GM19351 (cell line): ENCODE measurements at regions not wholly inside any gene's neighbourhood (a gene's known extent, or its start where the extent isn't known, plus 50 kb on each side); places are given as distances from the start of the nearest gene placed in this dataset.

Experiments
- ATAC-seq: cut with Tn5 transposase; IDR thresholded peaks from one replicate; pipeline ENCODE4 v1.9.1; 2021; ENCODE audit warnings: mild to moderate bottlenecking, moderate library complexity; ENCODE audit not compliant: unreplicated experiment

DNA sequence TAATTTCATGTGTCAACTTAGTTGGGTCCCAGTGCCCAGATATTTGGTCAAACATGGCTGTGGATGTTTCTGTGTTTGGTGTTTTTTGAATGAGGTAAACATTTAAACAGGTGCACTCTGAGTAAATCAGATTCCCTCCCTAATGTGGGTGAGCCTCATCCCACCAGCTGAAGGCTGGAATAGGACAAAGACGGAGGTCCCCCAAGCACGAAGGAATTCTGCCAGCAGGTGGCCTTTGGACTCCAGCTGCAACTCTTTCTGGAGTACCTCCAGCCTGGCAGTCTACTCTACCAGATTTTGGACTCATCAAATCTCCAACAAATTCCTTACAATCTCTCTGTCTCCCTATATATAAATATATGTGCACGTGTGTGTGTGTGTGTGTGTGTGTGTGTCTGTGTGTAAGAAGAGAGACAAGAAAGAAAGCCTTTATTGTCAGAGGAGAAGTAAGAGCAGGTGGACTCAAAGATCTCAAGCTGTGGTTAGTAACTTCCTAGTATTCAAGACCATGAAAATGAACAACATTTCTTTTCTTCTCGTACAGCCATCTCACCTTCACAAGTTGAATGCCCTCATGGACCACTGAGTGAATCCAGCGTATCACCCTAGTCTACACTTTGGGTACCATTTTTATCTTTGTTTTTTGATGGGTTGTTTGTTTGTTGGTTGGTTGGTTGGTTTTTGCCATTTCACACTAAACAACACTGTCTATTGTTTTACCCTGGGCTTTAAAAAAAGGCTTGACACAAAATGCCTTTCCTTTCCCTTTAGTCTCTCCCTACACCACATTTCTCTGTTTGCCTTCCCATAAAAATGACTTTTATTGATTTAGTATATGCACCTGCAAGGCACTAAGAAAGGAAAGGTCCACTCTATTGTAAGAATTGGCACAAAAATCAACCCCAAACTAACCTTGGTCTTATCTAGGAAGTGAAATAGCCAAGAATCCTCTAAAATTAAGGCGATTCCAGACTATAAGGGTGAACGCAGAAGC lies 118.7 kb downstream of the TENT4A start:
- ATAC-seq = no peak

DNA sequence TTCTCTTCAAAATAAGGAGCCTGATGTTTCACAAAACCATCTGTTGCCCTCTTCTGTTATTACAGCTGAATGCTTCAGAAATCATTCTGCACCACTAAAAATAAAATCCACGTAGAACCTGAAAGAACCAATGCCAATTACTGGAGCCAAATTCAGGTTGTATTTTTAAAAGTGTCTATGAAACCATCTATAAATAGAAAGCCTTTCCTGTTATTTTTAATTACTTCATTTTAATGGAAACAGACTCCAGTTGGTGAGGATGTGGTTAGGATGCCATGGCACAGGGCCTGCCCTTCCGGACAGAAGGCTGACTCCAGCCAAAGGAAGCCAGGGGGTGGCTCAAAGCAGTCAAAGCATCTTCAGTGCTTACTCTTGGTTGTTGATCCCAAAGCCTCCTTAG lies 119.8 kb downstream of the TENT4A start:
- ATAC-seq = no peak

DNA sequence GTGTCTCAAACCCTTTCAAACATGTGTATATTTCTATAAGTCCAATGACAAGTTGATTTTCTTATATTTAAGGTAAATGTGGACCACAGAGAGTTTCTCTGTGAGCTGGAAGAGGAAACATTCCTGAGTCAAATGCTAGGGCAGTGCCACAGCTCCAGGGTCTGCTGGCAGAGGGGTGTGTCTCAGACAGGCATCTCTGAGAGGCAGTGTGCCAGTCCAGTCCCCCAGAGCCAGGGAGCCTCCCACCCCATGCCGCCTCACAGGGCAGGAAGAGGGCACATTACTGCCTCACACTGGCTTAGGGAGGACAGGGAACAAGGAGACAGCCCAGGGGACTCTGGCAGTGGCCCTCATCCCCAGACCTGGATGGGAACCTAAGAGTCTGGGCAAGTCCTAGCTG lies 120.2 kb downstream of the TENT4A start:
- ATAC-seq = no peak

DNA sequence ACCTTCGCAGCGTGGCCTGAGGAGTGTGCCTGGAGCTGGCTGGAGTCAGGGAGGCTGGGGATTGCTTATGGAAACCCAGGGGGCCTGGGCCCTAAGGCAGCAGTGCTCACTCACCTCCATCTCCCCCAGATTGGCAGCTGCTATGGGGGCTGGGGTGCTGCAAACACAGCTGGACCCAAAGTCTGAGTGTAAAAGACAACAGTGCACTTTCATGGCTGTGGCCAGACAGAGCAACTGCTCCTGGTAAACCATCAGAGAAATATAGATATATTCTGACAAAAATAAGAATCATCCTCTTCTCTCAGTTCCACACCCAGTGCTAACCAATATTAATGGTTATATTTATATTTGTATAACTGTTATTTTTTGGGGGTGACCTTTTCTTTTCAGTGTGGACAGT lies 123.9 kb downstream of the TENT4A start:
- no peak for ATAC-seq

DNA sequence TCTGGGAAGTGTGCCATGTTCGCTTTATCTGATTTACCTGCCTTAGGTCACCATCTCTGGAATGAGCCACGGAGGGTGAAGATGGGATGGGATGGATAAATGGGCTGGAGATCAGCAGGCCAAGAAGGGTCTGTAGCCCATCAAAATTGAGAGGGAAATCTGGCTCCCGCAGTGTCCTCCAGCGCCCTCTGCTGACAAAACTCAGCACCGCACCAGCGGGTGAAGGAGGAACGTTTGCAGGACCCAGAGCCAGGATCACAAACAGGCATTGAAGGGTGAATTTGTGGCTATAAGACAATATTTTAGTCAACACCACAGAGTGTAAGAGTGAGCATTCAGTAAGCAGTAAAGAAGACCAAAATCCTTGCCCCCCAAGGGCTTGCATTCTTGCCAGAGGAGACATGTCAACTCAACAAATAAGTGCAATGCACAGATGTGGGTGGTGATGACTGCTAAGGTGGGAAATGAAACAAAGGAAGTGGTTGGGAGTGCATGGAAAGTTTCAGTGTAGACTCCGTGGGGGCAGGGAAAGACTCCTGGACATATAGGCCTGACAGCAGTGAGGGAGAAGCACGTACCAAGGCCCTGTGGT lies 124.4 kb downstream of the TENT4A start:
- ATAC-seq = no peak

DNA sequence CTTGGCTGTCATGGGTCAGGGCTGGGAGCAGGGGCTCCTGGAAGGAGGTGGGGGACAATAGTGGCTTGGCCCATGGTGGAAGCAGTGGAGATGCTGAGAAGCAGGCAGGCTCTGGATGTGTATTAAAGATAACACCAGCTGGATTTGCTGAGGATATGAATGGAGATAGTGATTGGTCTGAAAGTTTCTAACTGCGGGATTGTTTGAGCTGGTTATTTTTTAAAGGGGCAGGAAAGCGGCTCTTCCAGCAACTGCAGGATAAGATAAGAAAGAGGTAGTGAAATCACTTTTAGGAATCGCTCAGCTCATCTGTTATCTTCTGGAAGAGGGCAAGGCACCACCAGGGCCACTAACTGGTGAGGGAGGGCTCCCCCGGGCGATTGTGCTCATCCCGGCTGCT lies 125.5 kb downstream of the TENT4A start:
- ATAC-seq = no peak

DNA sequence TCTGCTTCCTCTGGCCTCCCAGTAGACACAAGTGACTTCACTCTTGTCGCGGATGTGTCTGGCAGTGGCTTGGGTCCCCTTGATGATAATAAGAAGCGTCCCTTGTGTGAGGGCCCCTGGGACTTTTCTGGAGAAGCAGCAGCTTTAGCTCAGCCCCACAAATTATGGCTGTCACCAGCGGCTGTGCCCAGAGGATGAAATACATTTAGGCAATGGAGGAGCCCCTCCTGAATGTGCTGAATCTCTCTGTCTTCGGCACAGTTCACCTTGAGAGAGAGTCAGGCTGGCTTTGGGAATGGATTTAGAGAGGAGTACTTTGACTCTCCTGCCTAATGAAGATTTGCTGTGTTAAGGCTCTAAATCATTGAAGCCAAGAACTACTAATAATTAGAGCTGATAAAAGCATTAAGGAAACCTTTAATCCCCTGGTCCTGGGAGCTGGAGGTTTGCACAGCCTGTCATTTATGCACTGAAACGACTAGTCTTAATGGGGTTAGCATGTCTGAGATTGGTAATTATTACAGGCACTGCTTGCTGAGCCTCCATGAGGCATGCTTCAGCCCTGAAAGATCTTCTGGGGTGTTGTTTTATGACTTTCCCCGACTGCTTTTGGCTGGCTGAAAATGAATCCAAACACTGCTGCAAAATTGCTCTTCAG lies 127.0 kb downstream of the TENT4A start:
- ATAC-seq = no peak

DNA sequence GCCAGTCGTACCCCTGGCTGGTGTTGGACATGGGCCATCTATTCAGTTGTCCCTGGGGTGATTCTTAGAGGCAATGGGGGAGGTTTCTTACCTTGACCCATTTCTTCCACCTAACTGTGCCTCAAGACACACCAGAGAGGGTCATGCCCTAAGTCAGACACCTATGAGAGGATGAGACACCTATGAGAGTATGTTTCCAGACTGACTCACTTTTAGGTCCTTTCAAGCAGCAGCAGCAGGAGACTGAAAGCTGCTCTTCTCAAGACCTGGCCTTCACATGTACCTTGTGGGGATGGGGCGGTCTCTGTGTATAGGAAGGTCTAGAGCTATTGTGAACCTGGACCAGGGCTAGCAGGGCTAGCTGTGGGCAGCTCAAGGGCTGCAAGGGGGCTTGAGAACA lies 130.1 kb downstream of the TENT4A start:
- no peak for ATAC-seq

DNA sequence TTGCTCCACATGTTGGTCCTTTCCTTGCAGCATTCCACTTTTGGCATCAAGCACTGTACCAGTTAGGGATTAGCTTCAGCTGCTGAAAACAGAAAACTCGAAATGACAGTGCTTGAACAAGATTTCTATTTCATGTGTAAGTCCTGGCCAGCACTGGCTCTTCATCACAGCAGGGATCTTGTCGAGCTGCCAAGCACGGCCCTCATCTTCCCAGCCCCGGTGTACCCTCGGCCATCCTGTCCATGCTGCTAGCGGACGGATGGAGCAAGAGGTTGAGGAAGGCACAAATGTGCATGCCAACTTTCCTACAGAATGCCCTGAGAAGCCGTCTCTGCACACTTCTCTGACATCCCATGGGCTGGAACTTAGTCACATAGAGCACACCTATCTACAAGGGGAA lies 130.6 kb downstream of the TENT4A start:
- ATAC-seq = no peak

DNA sequence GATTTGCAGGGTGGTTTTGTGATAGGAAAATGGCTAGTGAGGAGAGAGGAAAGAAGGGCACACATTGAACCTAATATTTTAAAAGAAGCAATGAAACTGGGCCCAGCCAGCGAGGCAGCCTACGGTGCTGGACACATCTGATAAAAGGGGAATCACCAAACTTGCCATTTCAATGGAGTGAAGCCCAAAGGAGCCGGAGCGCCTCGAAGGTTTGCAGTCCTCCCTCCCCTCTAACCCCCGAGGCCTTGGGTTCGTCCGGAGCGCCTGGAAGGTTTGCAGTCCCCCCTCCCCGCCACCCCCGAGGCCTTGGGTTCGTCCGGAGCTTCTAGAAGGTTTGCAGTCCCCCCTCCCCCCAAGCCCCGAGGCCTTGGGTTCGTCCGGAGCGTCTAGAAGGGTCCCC lies 132.6 kb downstream of the TENT4A start:
- no peak for ATAC-seq

DNA sequence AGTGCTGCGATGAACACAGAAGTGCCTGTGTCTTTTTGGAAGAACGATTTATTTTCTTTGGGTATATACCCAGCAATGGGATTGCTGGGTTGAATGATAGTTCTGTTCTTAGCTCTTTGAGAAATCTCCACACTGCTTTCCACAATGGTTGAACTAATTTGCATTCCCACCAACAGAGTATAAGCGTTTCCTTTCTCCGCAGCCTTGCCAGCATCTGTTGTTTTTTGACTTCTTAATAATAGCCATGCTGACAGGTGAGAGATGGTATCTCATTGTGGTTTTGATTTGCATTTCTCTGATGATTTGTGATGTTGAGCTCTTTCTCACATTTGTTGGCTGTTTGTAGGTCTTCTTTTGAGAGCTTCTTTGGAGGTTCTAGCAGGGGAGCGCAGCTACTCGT lies 134.6 kb downstream of the TENT4A start:
- ATAC-seq = no peak

DNA sequence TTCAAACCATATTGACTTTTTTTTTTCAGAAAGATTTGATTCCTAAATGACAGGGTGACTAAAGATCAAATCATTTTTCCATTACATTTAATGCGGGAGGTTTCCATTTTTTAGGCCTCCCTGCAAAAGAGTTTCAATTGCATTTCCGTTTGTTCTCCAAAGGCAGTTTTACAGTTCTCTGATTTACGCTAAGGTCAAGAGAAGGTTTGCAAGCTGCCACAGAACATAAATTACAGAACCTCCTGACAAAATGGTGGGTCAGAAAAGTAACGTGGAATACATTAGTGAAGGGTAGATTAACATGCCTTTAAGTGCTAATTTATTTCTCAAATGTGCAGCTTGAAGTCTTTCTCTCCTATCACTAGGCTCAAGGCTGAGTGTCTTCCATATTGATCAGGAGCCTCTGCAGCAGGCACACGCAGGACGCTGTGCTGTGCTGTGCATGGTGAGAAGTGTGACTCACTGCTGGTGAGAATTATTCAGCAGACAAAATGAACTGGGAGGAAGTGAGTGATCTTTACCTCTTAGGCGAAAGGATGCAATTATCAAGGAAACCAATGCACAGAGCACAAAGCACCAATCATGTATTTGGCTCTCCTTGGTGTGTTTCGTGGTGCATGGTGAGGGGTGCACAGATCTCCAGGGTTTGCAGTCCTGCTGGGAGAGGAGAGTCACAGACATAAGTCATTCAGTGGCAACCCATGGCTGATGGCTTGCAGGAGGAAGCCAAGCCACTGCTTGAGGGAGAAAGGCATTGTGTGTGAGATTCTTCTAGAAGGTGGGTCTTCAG lies 136.3 kb downstream of the TENT4A start:
- no peak for ATAC-seq

DNA sequence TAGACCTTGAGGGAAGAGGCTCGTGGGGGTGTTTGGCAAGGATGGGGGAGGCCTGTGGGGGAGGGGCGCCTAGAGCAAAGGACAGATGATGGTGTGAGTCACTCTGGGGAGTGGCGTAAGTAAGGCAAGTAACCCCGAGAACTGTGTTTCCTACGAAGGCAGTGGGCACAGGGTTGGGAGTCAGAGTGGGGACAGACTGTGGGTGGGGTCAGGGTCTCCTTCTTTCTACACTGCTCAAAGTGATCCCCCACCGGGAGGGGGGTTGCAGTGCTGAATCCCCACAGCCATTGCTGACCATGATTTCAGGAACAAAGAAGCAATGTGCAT lies 136.8 kb downstream of the TENT4A start:
- no peak for ATAC-seq

DNA sequence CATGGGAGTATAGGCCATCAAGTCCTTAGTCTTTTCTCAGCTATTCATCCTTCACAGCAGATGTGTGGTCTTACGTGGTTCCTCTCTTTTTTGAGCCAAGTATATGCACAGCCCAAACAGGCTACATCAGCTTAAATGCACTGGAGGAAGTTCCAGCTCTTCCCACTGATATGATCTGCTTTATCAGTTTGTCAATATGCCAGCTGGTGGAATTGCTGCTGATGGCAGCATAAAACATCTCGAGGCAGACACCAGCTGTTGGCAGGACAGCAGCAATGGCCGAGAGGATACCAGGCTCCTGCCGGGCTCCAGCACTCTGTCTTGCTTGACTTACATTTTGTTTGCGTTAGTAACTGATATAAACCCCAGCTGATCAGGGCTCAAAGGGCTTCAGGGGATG lies 143.4 kb downstream of the TENT4A start:
- no peak for ATAC-seq

DNA sequence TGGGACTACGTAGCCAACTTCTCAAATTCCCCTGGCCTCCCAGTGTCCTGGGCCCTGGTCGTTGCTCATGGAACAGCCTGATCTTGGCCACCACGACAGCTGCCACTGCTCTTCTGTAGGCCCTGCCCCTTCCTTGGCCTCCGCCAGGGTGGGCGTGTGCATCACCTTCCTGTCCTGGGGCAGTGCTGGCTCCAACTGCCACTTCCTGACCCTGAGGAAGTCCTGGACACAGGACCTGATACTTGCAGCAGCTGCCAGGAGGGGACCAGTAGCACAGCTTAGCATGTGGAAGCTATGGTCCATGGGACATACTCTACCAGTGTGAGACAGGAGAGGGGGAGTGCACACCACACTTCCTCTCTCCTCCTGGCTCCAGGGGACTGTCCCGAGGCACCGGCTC lies 145.2 kb downstream of the TENT4A start:
- no peak for ATAC-seq

DNA sequence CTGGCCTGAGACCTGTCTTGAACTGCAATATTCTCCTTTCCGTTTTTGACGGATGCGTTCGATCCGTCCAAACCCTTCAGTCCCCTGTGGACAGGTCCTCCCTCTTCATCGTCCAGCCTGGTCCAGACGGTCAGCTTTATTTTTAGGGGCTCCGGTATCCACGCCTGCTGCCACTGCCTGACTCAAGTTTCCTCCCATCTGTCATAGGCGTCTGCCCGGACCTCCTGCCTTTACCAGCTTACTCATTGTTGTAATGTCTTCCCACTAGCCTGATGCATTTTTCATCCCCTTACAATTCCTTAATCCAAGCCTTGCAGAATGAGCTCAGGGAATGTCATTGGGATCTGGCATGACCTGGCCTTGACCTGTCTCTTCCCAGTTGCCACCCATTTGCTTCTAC lies 145.8 kb downstream of the TENT4A start:
- no peak for ATAC-seq

DNA sequence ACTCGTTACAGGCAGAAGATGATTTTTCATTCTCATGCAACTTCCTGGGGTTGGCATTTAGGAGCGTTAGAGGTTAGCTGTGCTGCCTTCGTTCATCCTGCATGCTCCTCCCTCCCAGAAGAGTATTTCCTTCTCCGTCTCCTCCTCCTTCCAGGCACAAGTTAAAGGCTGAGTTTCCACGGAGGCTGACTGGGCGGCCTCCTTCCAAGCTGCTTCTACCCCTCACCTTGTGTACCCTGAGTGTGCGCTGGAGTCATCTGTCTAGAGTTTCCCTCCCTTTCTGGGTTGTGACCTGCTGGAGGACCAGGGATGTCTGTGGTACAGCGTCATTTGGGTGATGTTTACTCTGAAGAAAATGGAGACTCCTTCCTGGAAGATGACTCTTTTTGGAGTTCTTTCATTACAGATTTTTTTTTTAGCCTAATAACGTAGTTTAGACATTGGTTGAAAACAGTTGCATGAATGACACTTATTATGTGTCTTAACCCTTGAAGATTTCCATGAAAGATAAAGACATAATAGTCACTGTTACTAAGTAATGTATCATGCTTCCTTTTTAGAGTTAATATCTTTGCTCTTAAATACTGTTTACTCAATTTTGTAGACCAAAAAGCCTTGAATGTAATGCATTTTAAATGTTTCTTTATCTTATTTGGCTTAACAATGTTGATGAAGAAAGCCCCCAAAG lies 146.9 kb downstream of the TENT4A start:
- no peak for ATAC-seq

DNA sequence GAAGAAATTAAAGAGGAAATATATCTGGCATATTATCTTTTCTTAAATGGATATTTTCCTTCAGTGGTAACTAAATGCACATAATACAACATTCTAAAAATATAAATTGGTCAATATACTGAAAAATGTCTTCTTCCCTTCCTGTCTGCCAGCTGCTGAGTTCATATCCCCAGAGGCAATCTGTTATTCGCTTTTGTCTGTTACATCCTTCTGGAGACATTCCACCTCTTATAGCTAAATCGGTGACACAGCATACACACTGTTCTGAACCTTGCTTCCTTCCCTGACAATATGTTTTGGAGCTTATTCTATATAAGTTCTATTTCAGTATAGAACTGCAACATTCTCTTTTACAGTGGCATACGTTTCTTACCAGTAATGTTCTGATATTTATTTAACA lies 147.8 kb downstream of the TENT4A start:
- no peak for ATAC-seq

DNA sequence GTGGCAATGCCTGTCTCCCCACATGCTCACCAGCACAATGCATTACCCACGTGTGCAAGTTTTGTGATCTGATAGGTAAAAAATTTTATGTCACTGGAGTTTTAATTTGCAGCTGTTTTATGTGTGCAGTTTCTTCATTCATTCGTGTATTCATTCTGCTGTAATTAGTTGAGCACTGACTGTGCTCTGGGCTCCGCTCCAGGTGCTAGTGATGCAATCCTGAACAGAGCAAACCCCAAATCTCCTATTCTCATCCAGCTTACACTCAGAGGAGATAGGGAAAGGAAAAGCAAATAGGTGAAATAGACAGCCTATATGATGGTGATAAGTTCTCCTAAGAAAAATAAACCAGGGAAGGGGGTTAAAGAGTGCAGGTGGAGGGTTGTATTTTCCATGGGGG lies 148.4 kb downstream of the TENT4A start:
- no peak for ATAC-seq

DNA sequence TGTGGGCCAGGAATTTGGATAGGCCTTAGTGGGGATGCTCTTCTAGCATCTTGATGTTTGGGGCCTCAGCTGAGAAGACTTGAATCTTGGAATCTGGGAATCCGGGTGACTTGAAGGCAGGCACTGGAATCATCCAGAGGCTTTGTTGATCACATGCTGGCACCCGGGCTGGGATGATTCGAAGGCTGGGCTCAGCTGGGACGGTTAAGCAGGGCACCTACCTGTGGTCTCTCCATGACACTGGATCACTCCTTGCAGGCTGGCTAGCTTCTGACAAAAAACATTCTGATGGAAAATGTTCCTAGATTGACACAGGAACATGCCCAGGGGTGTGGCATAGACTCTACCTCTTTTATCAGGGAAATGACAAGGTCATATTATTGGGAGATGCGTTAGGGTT lies 149.1 kb downstream of the TENT4A start:
- no peak for ATAC-seq

DNA sequence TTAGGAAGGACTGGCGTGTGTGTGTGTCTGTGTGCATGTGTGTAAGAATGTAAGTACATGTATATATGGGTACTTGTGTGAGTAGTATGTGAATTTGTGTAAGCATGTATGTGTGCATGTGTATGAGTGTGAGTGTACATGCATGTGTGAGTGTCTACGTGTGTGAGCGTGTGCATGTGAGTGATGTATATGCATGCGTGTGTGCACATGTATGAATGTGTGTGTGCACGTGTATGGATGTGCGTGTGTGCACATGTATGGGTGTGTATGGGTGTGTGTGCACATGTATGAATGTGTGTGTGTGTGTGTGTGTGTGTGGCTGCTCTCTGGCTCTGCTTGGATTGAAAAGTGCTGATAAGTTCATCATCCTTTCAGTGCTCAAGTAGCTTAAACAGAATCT lies 154.5 kb downstream of the TENT4A start:
- ATAC-seq = no peak
